Neuronal stem cell (in vitro differentiated cells): ENCODE measurements at regions not wholly inside any gene's neighbourhood (a gene's known extent, or its start where the extent isn't known, plus 50 kb on each side); places are given as distances from the start of the nearest gene placed in this dataset.

Experiments used
- DNase-seq: peaks from one replicate; pipeline ENCODE4 v3.0.0-alpha.2; 2013; ENCODE audit warnings: low spot score
- H2AFZ ChIP-seq: one replicate; pipeline ENCODE4 v1.6.1; 2013; ENCODE audit warnings: mild to moderate bottlenecking, low read length, inconsistent platforms
- H2AK5ac ChIP-seq: 2 replicates; pipeline ENCODE4 v1.6.1; 2013; ENCODE audit warnings: low read depth, mild to moderate bottlenecking, inconsistent platforms, low read length, moderate library complexity, mixed read lengths
- H2BK120ac ChIP-seq: 2 replicates; pipeline ENCODE4 v1.6.1; 2013; ENCODE audit warnings: low read depth, mild to moderate bottlenecking, inconsistent platforms, low read length, moderate library complexity, mixed read lengths
- H2BK12ac ChIP-seq: one replicate; pipeline ENCODE4 v1.6.1; 2013; ENCODE audit warnings: low read length, inconsistent platforms
- H2BK15ac ChIP-seq: 2 replicates; pipeline ENCODE4 v1.6.1; 2013; ENCODE audit warnings: mild to moderate bottlenecking, low read length, inconsistent platforms, mixed read lengths
- H2BK5ac ChIP-seq: one replicate; pipeline ENCODE4 v1.6.1; 2013; ENCODE audit warnings: inconsistent platforms, mild to moderate bottlenecking, low read length, moderate library complexity
- H3K14ac ChIP-seq: one replicate; pipeline ENCODE4 v1.6.1; 2013; ENCODE audit warnings: low read length, inconsistent platforms
- H3K18ac ChIP-seq: 2 replicates; pipeline ENCODE4 v1.6.1; 2013; ENCODE audit warnings: low read length, inconsistent platforms
- H3K23ac ChIP-seq: 2 replicates; pipeline ENCODE4 v1.6.1; 2013; ENCODE audit warnings: low read depth, mild to moderate bottlenecking, mixed read lengths, low read length, inconsistent platforms; ENCODE audit not compliant: poor library complexity
- H3K27ac ChIP-seq: replicated peaks from 3 replicates; pipeline ENCODE4 v1.5.1; 2013; ENCODE audit warnings: low read length, inconsistent platforms
- H3K27me3 ChIP-seq, 3 experiments: 2 replicates each; pipeline ENCODE4 v1.6.1; 2013; ENCODE audit warnings: low read length in 3 of 3, mild to moderate bottlenecking in 2 of 3, inconsistent platforms in 1 of 3, low read depth in 1 of 3, mixed read lengths in 1 of 3, moderate library complexity in 1 of 3; ENCODE audit not compliant: control insufficient read depth in 3 of 3, insufficient read depth in 3 of 3
- H3K36me3 ChIP-seq, 2 donors: replicated peaks in 1 of 2; 2 replicates each; pipeline ENCODE4 v1.6.1; 2013; ENCODE audit warnings: low read length in 2 of 2; ENCODE audit not compliant: control insufficient read depth in 2 of 2, insufficient read depth in 2 of 2
- H3K4ac ChIP-seq: 2 replicates; pipeline ENCODE4 v1.6.1; 2013; ENCODE audit warnings: inconsistent platforms, mild to moderate bottlenecking, low read length, moderate library complexity
- H3K4me1 ChIP-seq, 2 donors: 1 replicate in 1 of 2; 2 replicates in 1 of 2; pipeline ENCODE4 v1.6.1; 2013; ENCODE audit warnings: low read length in 2 of 2, low read depth in 1 of 2; ENCODE audit not compliant: control insufficient read depth in 2 of 2, insufficient read depth in 1 of 2
- H3K4me2 ChIP-seq: one replicate; pipeline ENCODE4 v1.6.1; 2013; ENCODE audit warnings: mild to moderate bottlenecking, low read length, inconsistent platforms; ENCODE audit not compliant: insufficient read depth, poor library complexity, severe bottlenecking
- H3K4me3 ChIP-seq, 2 donors: 2 replicates each; pipeline ENCODE4 v1.5.1; 2013; ENCODE audit warnings: low read length in 2 of 2, mild to moderate bottlenecking in 2 of 2, inconsistent platforms in 1 of 2, moderate library complexity in 1 of 2
- H3K79me1 ChIP-seq: one replicate; pipeline ENCODE4 v1.6.1; 2013; ENCODE audit warnings: low read depth, mild to moderate bottlenecking, inconsistent platforms, low read length, moderate library complexity
- H3K9ac ChIP-seq: one replicate; pipeline ENCODE4 v1.6.1; 2013; ENCODE audit warnings: mild to moderate bottlenecking, low read depth, low read length, inconsistent platforms; ENCODE audit not compliant: poor library complexity
- H3K9me3 ChIP-seq, 2 donors: replicated peaks in 1 of 2; 2 replicates each; pipeline versions ENCODE3 to v1.6.1; 2013; ENCODE audit warnings: low read length in 2 of 2, mild to moderate bottlenecking in 2 of 2, inconsistent platforms in 1 of 2, low read depth in 1 of 2, mixed read lengths in 1 of 2, moderate library complexity in 1 of 2; ENCODE audit not compliant: control insufficient read depth in 2 of 2, insufficient read depth in 1 of 2
- H4K8ac ChIP-seq: one replicate; pipeline ENCODE4 v1.6.1; 2013; ENCODE audit warnings: low read depth, mild to moderate bottlenecking, inconsistent platforms, low read length, moderate library complexity
- H4K91ac ChIP-seq: one replicate; pipeline ENCODE4 v1.6.1; 2013; ENCODE audit warnings: low read length, low read depth, mild to moderate bottlenecking, inconsistent platforms; ENCODE audit not compliant: poor library complexity
- WGBS, 2 donors: extraction: QIAGEN DNeasy Blood & Tissue Kit; methylation state at CpG; one replicate each; pipeline ENCODE4 v1.1.7; 2013; ENCODE audit warnings: missing lambda C conversion rate in 2 of 2, mixed read lengths in 1 of 2; ENCODE audit not compliant: insufficient read length in 2 of 2, insufficient replicate concordance in 1 of 2; ENCODE audit errors: extremely low coverage in 2 of 2; 5-methylcytosine and 5-hydroxymethylcytosine counted together

DNA sequence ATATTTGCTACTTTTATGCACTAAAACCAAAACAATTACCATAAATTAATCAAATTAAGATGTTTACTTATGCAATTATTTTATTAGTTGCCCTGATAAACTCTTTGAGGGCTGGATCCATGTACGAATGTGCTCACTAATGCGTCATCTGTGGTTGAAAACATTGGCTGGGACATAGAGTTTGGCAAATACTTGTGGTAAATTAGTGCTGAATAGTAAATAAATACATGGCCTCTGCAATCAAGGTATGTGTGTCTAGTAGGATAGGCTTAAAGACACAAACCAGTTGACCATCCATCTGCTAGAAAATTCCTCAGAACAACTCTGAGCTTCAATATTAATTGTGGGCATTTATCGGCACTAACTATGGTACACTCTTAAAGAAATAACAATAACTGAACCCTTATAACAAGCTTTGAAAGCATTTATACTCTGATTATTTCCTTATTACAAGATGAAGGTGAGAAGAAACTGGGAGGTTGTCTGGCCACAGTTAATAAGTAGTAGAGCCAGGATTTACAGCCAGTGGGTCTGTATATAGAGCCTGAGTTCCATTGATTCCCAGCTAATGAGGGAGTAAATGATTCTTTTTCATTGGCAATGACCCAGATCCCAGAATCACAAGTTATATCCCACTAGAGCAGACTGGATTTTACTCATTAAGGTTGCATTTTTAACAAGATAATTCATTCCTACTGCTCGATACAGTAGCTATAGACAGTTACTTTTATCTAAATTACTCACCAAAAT, 169.5 kb upstream of the CNTN6 start:
- H4K91ac ChIP-seq, result no peak overlapping the region
- H3K4me1 ChIP-seq, result no peaks in the 10 kb centered on the region
- H2AFZ ChIP-seq, result no peak overlapping the region
- no peak overlapping the region for H3K23ac ChIP-seq
- H3K18ac ChIP-seq, result no peak overlapping the region
- H2BK5ac ChIP-seq, result no peak overlapping the region
- WGBS, 2 donors, result no CpG with 5 or more reads among the region's 4 CpGs
- no peak overlapping the region for H3K4me3 ChIP-seq
- no peak overlapping the region for H3K4ac ChIP-seq
- H3K4me2 ChIP-seq, result no peak overlapping the region
- no peaks in the 10 kb centered on the region for H3K36me3 ChIP-seq
- no peak overlapping the region for H2BK12ac ChIP-seq
- H3K9ac ChIP-seq, result no peak overlapping the region
- no peak overlapping the region for H2AK5ac ChIP-seq
- no peaks in the 10 kb centered on the region for H3K9me3 ChIP-seq
- H2BK15ac ChIP-seq, result no peak overlapping the region
- no peaks in the 10 kb centered on the region for H3K27me3 ChIP-seq
- no peaks in the 10 kb centered on the region for H3K79me1 ChIP-seq
- no peak for DNase-seq
- H3K27ac ChIP-seq, result no peak overlapping the region
- no peak overlapping the region for H4K8ac ChIP-seq
- no peak overlapping the region for H2BK120ac ChIP-seq
- H3K14ac ChIP-seq, result no peak overlapping the region

DNA sequence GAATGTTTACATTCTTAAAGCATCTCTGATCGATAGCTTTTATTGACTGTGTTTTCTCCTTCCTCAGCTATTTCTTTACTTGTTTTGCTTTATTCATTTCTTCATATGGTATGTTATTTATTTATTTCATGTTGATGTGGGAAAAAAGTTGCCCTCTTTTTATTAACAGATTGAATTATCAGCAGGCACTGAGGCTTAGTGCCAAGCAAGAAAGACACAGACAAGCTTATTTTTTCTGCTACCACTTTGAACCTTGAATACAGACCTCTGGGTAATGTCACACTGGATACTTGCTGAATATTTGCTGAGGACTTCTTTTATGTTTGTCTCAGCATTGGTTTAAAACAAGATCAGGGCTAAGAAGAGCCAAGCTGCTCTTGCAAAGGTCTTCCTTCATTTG, 162.0 kb upstream of the CNTN6 start:
- Histone ChIP-seq H3K27me3 (no peaks in the 10 kb centered on the region), H3K14ac (no peak overlapping the region), H3K18ac (no peak overlapping the region), H3K9me3 (no peaks in the 10 kb centered on the region), H3K36me3 (no peaks in the 10 kb centered on the region), H2BK12ac (no peak overlapping the region), H2BK15ac (no peak overlapping the region), H3K79me1 (no peaks in the 10 kb centered on the region), H3K9ac (no peak overlapping the region), H3K27ac (no peak overlapping the region), H2AK5ac (no peak overlapping the region), H2BK120ac (no peak overlapping the region), H3K4me1 (peaks cover 0 to 2% of the 10 kb centered on the region in 2 donors), H3K4me2 (no peak overlapping the region), H3K23ac (no peak overlapping the region), H4K91ac (no peak overlapping the region), H2BK5ac (no peak overlapping the region), H3K4me3 (no peak overlapping the region), H4K8ac (no peak overlapping the region), H2AFZ (no peak overlapping the region), H3K4ac (no peak overlapping the region)
- no CpG with 5 or more reads among the region's 1 CpG for WGBS, 2 donors
- no peak for DNase-seq

DNA sequence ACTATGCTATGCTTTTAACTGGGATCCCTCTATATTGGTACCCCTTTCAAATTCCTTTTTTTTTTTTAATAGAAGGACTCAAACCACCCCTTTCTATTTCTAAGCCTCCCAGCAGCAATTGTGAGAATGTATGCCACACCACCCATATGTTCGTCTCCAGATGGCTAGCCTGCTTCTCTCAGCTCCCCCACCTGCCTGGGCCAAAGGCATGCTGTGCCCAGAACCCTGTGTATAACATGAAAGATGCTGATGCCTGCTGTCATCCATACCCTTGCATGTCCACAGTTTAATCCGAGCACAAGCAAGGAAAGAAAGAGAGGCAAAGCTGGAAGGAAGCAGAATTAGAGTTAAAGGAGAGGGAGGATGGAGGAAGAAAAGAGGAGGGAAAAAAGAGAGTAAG, 159.5 kb upstream of the CNTN6 start:
- H3K23ac ChIP-seq, result no peak overlapping the region
- WGBS, 2 donors, result no CpG with 5 or more reads among the region's 2 CpGs
- H3K27me3 ChIP-seq, result no peaks in the 10 kb centered on the region
- H2AFZ ChIP-seq, result no peak overlapping the region
- no peaks in the 10 kb centered on the region for H3K36me3 ChIP-seq
- H3K4me2 ChIP-seq, result no peak overlapping the region
- no peak overlapping the region for H3K14ac ChIP-seq
- peaks cover 0 to 2% of the 10 kb centered on the region in 2 donors for H3K4me1 ChIP-seq
- H4K8ac ChIP-seq, result no peak overlapping the region
- no peak overlapping the region for H3K4ac ChIP-seq
- no peak overlapping the region for H2AK5ac ChIP-seq
- H2BK15ac ChIP-seq, result no peak overlapping the region
- no peak overlapping the region for H3K4me3 ChIP-seq
- H2BK12ac ChIP-seq, result no peak overlapping the region
- no peak overlapping the region for H2BK120ac ChIP-seq
- H4K91ac ChIP-seq, result no peak overlapping the region
- H2BK5ac ChIP-seq, result no peak overlapping the region
- H3K9ac ChIP-seq, result no peak overlapping the region
- no peaks in the 10 kb centered on the region for H3K9me3 ChIP-seq
- H3K18ac ChIP-seq, result no peak overlapping the region
- H3K79me1 ChIP-seq, result no peaks in the 10 kb centered on the region
- no peak overlapping the region for H3K27ac ChIP-seq
- no peak for DNase-seq

DNA sequence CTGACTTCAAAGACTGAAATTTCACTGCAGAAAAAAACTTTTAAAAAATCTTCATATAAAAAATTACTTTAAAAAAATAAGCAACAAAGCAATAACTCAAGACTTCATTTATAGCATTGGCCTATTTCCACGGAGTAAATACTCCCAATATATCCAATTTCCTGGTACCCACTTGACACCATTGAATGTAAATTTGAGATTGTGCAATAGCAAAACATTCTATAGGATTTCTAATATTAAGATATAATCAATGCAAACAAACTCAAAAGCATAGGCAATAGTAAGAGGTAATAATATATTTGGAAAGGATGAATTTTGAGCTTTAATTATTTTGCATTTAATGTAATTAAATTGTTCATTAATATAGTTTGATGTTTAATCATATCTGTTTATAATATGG, 148.0 kb upstream of the CNTN6 start:
- Histone ChIP-seq H3K27ac (no peak overlapping the region), H3K23ac (no peak overlapping the region), H3K9ac (no peak overlapping the region), H3K4me1 (no peaks in the 10 kb centered on the region), H2AFZ (no peak overlapping the region), H3K4me3 (no peak overlapping the region), H3K4me2 (no peak overlapping the region), H2AK5ac (no peak overlapping the region), H2BK120ac (no peak overlapping the region), H3K79me1 (no peaks in the 10 kb centered on the region), H4K8ac (no peak overlapping the region), H3K36me3 (no peaks in the 10 kb centered on the region), H3K4ac (no peak overlapping the region), H2BK12ac (no peak overlapping the region), H3K9me3 (no peaks in the 10 kb centered on the region), H2BK5ac (no peak overlapping the region), H2BK15ac (no peak overlapping the region), H3K18ac (no peak overlapping the region), H3K27me3 (no peaks in the 10 kb centered on the region), H3K14ac (no peak overlapping the region), H4K91ac (no peak overlapping the region)
- WGBS, 2 donors, result no CpG with 5 or more reads among the region's 1 CpG
- DNase-seq, result no peak
